Mesenchymal stem cell (in vitro differentiated cells and primary cell): ENCODE measurements at regions not wholly inside any gene's neighbourhood (a gene's known extent, or its start where the extent isn't known, plus 50 kb on each side); places are given as distances from the start of the nearest gene placed in this dataset.

ENCODE experiments used
- DNase-seq: peaks from one replicate; pipeline ENCODE4 v3.0.0-alpha.2; 2013
- H2AFZ ChIP-seq: one replicate; pipeline ENCODE4 v1.6.1; 2013; ENCODE audit warnings: low read depth, mild to moderate bottlenecking, control low read depth, inconsistent platforms, low read length, moderate library complexity
- H2AK5ac ChIP-seq: 2 replicates; pipeline ENCODE4 v1.6.1; 2013; ENCODE audit warnings: low read length, moderate library complexity, mild to moderate bottlenecking, inconsistent platforms; ENCODE audit not compliant: severe bottlenecking
- H2BK120ac ChIP-seq: one replicate; pipeline ENCODE4 v1.6.1; 2013; ENCODE audit warnings: low read depth, mild to moderate bottlenecking, inconsistent platforms, low read length, moderate library complexity
- H2BK12ac ChIP-seq, 2 experiments: one replicate each; pipeline ENCODE4 v1.6.1; 2013; ENCODE audit warnings: inconsistent platforms in 2 of 2, low read length in 2 of 2, mild to moderate bottlenecking in 2 of 2, moderate library complexity in 2 of 2, control low read depth in 1 of 2
- H2BK15ac ChIP-seq: one replicate; pipeline ENCODE4 v1.6.1; 2013; ENCODE audit warnings: mild to moderate bottlenecking, low read depth, inconsistent platforms; ENCODE audit not compliant: poor library complexity, severe bottlenecking
- H2BK5ac ChIP-seq: 2 replicates; pipeline ENCODE4 v1.6.1; 2013; ENCODE audit warnings: low read depth, mild to moderate bottlenecking, low read length, control low read depth, inconsistent platforms; ENCODE audit not compliant: poor library complexity, severe bottlenecking
- H3K14ac ChIP-seq, 2 experiments: one replicate each; pipeline ENCODE4 v1.6.1; 2013; ENCODE audit warnings: inconsistent platforms in 2 of 2, low read length in 2 of 2, control low read depth in 1 of 2, mild to moderate bottlenecking in 1 of 2, moderate library complexity in 1 of 2
- H3K18ac ChIP-seq, 2 experiments: one replicate each; pipeline ENCODE4 v1.6.1; 2013; ENCODE audit warnings: inconsistent platforms in 2 of 2, low read length in 2 of 2, control low read depth in 1 of 2, low read depth in 1 of 2, mild to moderate bottlenecking in 1 of 2
- H3K23ac ChIP-seq, 2 experiments: one replicate each; pipeline ENCODE4 v1.6.1; 2013; ENCODE audit warnings: inconsistent platforms in 2 of 2, low read length in 2 of 2, mild to moderate bottlenecking in 2 of 2, moderate library complexity in 2 of 2, control low read depth in 1 of 2
- H3K27ac ChIP-seq: 2 replicates; pipeline ENCODE4 v1.5.1; 2013; ENCODE audit warnings: mild to moderate bottlenecking, moderate library complexity, low read length, control low read depth, inconsistent platforms; ENCODE audit not compliant: poor library complexity, severe bottlenecking
- H3K27me3 ChIP-seq, 2 experiments: 2 replicates each; pipeline versions ENCODE4 v1.6.1 to v1.7.0; 2013; ENCODE audit warnings: low read length in 2 of 2, mild to moderate bottlenecking in 2 of 2, moderate library complexity in 2 of 2, control low read depth in 1 of 2, inconsistent platforms in 1 of 2; ENCODE audit not compliant: control insufficient read depth in 1 of 2, insufficient read depth in 1 of 2
- H3K36me3 ChIP-seq, 2 experiments: 2 replicates each; pipeline versions ENCODE4 v1.6.1 to v1.7.0; 2013; ENCODE audit warnings: low read length in 2 of 2, control low read depth in 1 of 2, inconsistent platforms in 1 of 2, low read depth in 1 of 2, mild to moderate bottlenecking in 1 of 2; ENCODE audit not compliant: insufficient read depth in 2 of 2, control insufficient read depth in 1 of 2
- H3K4ac ChIP-seq, 2 experiments: one replicate each; pipeline ENCODE4 v1.6.1; 2013; ENCODE audit warnings: inconsistent platforms in 2 of 2, low read length in 2 of 2, mild to moderate bottlenecking in 2 of 2, moderate library complexity in 2 of 2, control low read depth in 1 of 2, low read depth in 1 of 2
- H3K4me1 ChIP-seq: 2 replicates; pipeline ENCODE4 v1.6.1; 2013; ENCODE audit warnings: low read depth, low read length, control low read depth; ENCODE audit not compliant: control insufficient read depth, insufficient read depth
- H3K4me2 ChIP-seq: 2 replicates; pipeline ENCODE4 v1.6.1; 2013; ENCODE audit warnings: low read length, mild to moderate bottlenecking, inconsistent platforms; ENCODE audit not compliant: poor library complexity, severe bottlenecking
- H3K4me3 ChIP-seq, 2 experiments: 2 replicates each; pipeline versions ENCODE4 v1.5.1 to v1.7.0; 2013; ENCODE audit warnings: low read length in 2 of 2, mild to moderate bottlenecking in 2 of 2, control low read depth in 1 of 2, low read depth in 1 of 2; ENCODE audit not compliant: insufficient read depth in 1 of 2
- H3K79me1 ChIP-seq: replicated peaks from 2 replicates; pipeline ENCODE4 v1.6.1; 2013; ENCODE audit warnings: mild to moderate bottlenecking, control low read depth, low read length, inconsistent platforms; ENCODE audit not compliant: poor library complexity, severe bottlenecking
- H3K9ac ChIP-seq: 2 replicates; pipeline ENCODE4 v1.7.0; 2013; ENCODE audit warnings: mild to moderate bottlenecking, low read length, moderate library complexity
- H3K9me3 ChIP-seq: 2 replicates; pipeline ENCODE4 v1.7.0; 2013; ENCODE audit warnings: mild to moderate bottlenecking, low read length; ENCODE audit not compliant: control insufficient read depth
- H4K8ac ChIP-seq: one replicate; pipeline ENCODE4 v1.6.1; 2013; ENCODE audit warnings: inconsistent platforms, mild to moderate bottlenecking, low read length, moderate library complexity
- H4K91ac ChIP-seq: one replicate; pipeline ENCODE4 v1.6.1; 2013; ENCODE audit warnings: mild to moderate bottlenecking, low read length, inconsistent platforms
- WGBS: methylation state at CpG from one replicate; pipeline ENCODE4 v1.1.7; 2013; ENCODE audit warnings: mixed read lengths; 5-methylcytosine and 5-hydroxymethylcytosine counted together

DNA sequence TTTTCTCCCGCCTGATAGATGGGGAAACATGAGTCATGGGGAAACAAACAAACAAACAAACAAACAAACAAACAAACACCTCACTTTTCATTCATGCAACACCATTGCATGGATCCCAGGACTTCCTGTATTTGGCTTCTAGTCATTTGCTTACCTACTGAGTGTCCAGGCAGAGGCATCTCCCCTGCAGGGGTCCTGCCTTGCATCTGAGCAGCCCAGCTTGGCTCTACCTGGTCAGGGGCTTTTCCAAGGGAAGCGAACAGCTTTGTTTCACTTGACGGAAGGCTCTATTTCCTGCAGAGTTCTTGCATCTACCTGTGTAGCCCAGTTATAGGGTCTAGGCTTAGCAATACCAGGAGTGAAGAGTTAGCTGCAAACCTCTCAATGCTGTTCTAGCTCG, 374.2 kb downstream of the GATA3 start:
- H2BK120ac ChIP-seq: no peak overlapping the region
- no peak overlapping the region for H3K9ac ChIP-seq
- no peak for DNase-seq
- H2BK12ac ChIP-seq: no peak overlapping the region
- H3K23ac ChIP-seq: no peak overlapping the region
- H3K79me1 ChIP-seq: no peaks in the 10 kb centered on the region
- H4K91ac ChIP-seq: no peak overlapping the region
- H2AK5ac ChIP-seq: no peak overlapping the region
- no peak overlapping the region for H3K4me3 ChIP-seq
- no peaks in the 10 kb centered on the region for H3K36me3 ChIP-seq
- H3K14ac ChIP-seq: no peak overlapping the region
- H2BK15ac ChIP-seq: no peak overlapping the region
- no peaks in the 10 kb centered on the region for H3K27me3 ChIP-seq
- H3K4ac ChIP-seq: no peak overlapping the region
- no peak overlapping the region for H3K27ac ChIP-seq
- no peak overlapping the region for H3K4me2 ChIP-seq
- H4K8ac ChIP-seq: no peak overlapping the region
- H3K18ac ChIP-seq: no peak overlapping the region
- no peaks in the 10 kb centered on the region for H3K9me3 ChIP-seq
- H2BK5ac ChIP-seq: no peak overlapping the region
- no peak overlapping the region for H2AFZ ChIP-seq
- H3K4me1 ChIP-seq: no peaks in the 10 kb centered on the region
- 92% methylated on average over 3 of the region's 4 CpGs for WGBS

DNA sequence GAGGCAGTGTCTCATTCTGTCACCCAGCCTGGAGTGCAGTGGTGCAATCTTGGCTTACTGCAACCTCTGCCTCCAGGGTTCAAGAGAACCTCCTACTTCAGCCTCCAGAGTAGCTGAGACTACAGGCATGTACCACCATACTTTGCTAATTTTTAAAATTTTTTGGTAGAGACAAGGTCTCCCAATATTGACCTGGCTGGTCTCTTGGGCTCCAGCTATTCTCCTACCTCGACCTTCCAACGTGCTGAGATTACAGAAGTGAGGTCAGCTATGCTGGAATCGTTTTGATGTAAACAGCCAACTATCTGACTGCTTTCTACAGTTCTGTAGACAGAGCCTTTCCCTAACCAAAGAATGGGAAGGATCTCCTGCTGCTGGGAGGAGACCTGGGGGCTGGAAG, 375.8 kb downstream of the GATA3 start:
- Histone ChIP-seq H3K27me3 (no peaks in the 10 kb centered on the region), H2BK5ac (no peak overlapping the region), H2AK5ac (no peak overlapping the region), H3K36me3 (no peaks in the 10 kb centered on the region), H3K18ac (no peak overlapping the region), H2BK120ac (no peak overlapping the region), H2BK12ac (no peak overlapping the region), H4K8ac (no peak overlapping the region), H3K4me2 (no peak overlapping the region), H3K79me1 (no peaks in the 10 kb centered on the region), H3K4ac (no peak overlapping the region), H3K9me3 (no peaks in the 10 kb centered on the region), H2AFZ (no peak overlapping the region), H3K9ac (no peak overlapping the region), H3K27ac (no peak overlapping the region), H2BK15ac (no peak overlapping the region), H4K91ac (no peak overlapping the region), H3K14ac (no peak overlapping the region), H3K23ac (no peak overlapping the region), H3K4me1 (no peaks in the 10 kb centered on the region), H3K4me3 (no peak overlapping the region)
- no peak for DNase-seq
- 73% methylated on average over 3 of the region's 3 CpGs for WGBS

DNA sequence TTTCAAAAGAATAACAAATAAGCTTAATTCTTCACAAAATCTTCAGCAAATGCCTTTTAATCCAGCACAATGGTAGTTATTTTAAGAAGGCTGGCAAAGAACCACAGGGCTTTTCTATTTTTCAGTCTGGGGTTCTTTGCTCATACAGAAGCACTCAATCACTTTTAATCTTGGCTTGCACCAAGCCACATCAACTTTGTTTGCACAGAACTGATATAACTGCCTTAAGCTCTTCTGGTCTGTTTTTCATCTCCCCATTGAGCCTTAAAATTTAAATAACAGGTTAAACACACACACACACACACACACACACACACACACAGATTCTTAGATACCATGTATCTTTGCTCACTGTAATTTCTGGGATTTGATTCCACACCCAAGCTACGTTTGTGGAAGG, 377.0 kb downstream of the GATA3 start:
- Histone ChIP-seq H2AK5ac (no peak overlapping the region), H2BK120ac (no peak overlapping the region), H3K27ac (no peak overlapping the region), H4K91ac (no peak overlapping the region), H2AFZ (no peak overlapping the region), H3K18ac (no peak overlapping the region), H3K14ac (no peak overlapping the region), H2BK12ac (no peak overlapping the region), H2BK15ac (no peak overlapping the region), H3K4me2 (no peak overlapping the region), H2BK5ac (no peak overlapping the region), H3K79me1 (no peaks in the 10 kb centered on the region), H3K9me3 (peaks cover 1% of the 10 kb centered on the region), H3K23ac (no peak overlapping the region), H3K27me3 (no peaks in the 10 kb centered on the region), H3K4ac (no peak overlapping the region), H3K4me3 (no peak overlapping the region), H3K36me3 (no peaks in the 10 kb centered on the region), H3K9ac (no peak overlapping the region), H3K4me1 (no peaks in the 10 kb centered on the region), H4K8ac (no peak overlapping the region)
- no peak for DNase-seq
- 57% methylated on average over 1 of the region's 1 CpG for WGBS

DNA sequence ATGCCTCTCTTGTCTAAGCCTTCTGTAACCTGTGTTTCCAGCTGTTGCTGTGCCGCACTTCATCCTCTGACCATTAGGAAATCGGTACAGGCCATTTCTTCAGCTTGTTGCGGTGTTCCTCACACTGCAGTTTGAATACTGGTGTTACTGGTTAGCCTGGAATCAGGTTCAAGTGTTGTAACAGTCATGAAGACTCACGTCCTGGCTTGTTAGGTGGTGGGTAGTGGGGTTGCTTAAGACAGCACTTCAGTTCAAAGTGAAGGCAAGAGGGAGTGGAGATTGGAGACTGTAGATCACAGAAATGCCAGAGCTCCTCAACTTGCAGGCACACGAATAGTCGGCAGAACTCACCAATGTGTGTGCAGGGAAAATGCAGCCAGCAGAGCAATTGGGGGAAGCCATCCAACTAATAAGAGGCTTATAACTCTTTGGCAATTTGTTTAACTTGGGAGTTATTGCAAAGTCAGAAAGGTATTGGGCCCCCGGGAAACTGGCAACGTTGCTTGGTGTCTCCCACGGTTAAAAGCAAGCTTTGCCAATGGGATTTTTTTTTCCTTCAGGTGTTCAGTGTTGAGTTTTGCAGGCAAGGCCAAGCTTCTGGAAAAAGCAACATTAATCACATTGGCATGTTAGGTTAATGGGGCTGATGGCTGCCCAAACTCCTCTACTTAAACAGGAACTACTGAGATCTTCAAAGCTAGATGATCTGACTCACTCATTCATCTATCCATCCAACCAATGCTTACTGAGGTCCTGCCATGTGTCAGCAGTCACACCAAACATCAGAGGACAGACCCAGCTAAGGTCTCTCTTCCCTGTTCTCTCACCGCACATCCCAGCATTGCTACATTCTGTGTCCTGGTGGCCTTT, 380.9 kb downstream of the GATA3 start:
- Histone ChIP-seq H2BK120ac (no peak overlapping the region), H3K27ac (no peak overlapping the region), H3K14ac (no peak overlapping the region), H3K18ac (no peak overlapping the region), H2AK5ac (no peak overlapping the region), H3K4me2 (no peak overlapping the region), H2BK12ac (no peak overlapping the region), H3K79me1 (no peaks in the 10 kb centered on the region), H3K9me3 (peaks cover 3% of the 10 kb centered on the region), H3K23ac (no peak overlapping the region), H3K9ac (no peak overlapping the region), H2BK15ac (no peak overlapping the region), H3K4me3 (no peak overlapping the region), H3K36me3 (no peaks in the 10 kb centered on the region), H3K4me1 (no peaks in the 10 kb centered on the region), H2AFZ (no peak overlapping the region), H3K4ac (no peak overlapping the region), H4K91ac (no peak overlapping the region), H2BK5ac (no peak overlapping the region), H3K27me3 (no peaks in the 10 kb centered on the region), H4K8ac (no peak overlapping the region)
- WGBS: 85% methylated on average over 9 of the region's 10 CpGs
- no peak for DNase-seq
